Activated naive CD8-positive, alpha-beta T cell treated with anti-CD3 and anti-CD28 coated beads, Interleukin-2, amount 50 U/mL, for 24 hours (primary cell): ENCODE measurements at regions not wholly inside any gene's neighbourhood (a gene's known extent, or its start where the extent isn't known, plus 50 kb on each side); places are given as distances from the start of the nearest gene placed in this dataset.

ENCODE experiments used
- ATAC-seq: fragments of 150-1000 bp; cut with Tn5 transposase; one replicate; pipeline ENCODE4 v1.10.0; 2021
- DNase-seq: peaks from one replicate; pipeline ENCODE4 v3.0.0; 2021
- H3K27ac Mint-ChIP-seq: one replicate; pipeline ENCODE4 v1.8.0; 2021; ENCODE audit warnings: mild to moderate bottlenecking, mixed read lengths
- H3K27me3 Mint-ChIP-seq: one replicate; pipeline ENCODE4 v1.8.0; 2021; ENCODE audit warnings: mixed read lengths
- H3K36me3 Mint-ChIP-seq: one replicate; pipeline ENCODE4 v1.8.0; 2021; ENCODE audit warnings: low read depth, mixed read lengths
- H3K4me1 Mint-ChIP-seq: one replicate; pipeline ENCODE4 v1.8.0; 2021; ENCODE audit warnings: mixed read lengths
- H3K4me3 Mint-ChIP-seq: one replicate; pipeline ENCODE4 v1.8.0; 2021; ENCODE audit warnings: mild to moderate bottlenecking, moderate library complexity, mixed read lengths
- H3K9me3 Mint-ChIP-seq: one replicate; pipeline ENCODE4 v1.8.0; 2021; ENCODE audit warnings: mixed read lengths

DNA sequence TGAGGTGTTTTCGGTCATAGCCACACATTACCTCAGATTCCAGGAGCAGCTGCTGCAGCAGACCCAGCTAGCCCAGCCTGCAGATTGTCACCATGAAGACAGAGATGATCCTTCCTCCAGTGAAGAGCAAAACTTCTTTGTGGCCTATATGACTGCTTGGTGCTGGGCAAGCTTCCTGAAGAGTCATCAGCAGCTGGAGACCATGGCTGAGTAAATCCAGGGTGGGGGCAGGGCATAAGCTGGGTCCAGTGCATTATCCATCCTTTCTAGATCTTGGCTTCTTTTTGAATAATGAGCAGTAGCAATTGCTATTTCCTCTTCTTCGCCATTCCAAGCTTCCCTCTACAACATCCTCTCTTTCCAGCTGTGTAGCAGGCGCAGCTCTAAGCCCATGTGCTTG, 373.1 kb upstream of the DDHD1 start:
- DNase-seq (no peak), ATAC-seq (no peak)
- H3K27ac Mint-ChIP-seq: no peak overlapping the region
- no peaks in the 10 kb centered on the region for H3K4me1 Mint-ChIP-seq
- H3K9me3 Mint-ChIP-seq: peaks cover 7% of the 10 kb centered on the region
- no peaks in the 10 kb centered on the region for H3K27me3 Mint-ChIP-seq
- H3K36me3 Mint-ChIP-seq: no peaks in the 10 kb centered on the region
- H3K4me3 Mint-ChIP-seq: no peak overlapping the region

DNA sequence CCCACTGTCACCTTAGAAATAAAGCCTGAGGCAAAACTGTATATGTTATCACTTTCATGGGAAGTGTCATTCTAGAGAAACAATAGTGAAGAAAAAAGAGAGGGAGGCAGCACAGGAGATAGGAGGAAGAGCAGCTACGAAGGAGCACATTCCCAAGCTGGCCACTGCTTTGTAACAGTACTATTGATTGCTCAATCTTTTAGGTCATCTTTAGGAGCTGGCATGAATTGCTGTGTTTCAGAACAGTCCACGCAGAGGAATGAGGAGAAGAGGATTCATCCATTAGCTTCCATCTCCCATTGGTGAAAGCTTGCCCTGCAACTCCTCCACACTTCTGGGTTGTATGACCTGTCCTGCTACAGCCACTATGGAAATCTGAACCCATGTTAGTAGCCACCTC, 372.5 kb upstream of the DDHD1 start:
- ATAC-seq (no peak), DNase-seq (no peak)
- Mint-ChIP-seq H3K9me3 (peaks cover 7% of the 10 kb centered on the region), H3K36me3 (no peaks in the 10 kb centered on the region), H3K4me3 (no peak overlapping the region), H3K4me1 (no peaks in the 10 kb centered on the region), H3K27ac (no peak overlapping the region), H3K27me3 (no peaks in the 10 kb centered on the region)

DNA sequence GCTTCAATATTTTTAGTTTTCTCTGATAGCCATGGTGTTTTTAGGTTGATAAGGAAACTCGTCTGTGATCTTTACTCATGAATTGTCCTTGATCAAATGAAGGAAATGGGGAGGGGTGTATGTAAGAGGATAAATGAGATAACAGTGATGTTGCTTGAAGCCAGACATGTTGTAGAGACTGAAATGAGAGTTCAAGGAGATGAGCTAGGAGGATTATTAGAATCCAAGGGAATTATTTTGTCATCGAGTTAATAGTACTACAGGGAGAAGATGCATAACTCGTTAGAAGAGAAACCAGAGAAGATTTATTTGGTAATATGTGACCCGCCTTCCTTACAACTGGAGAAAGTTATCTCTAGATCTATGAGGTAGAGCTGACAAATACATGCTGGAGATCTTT, 371.3 kb upstream of the DDHD1 start:
- Mint-ChIP-seq H3K36me3 (no peaks in the 10 kb centered on the region), H3K9me3 (peaks cover 7% of the 10 kb centered on the region), H3K4me1 (no peaks in the 10 kb centered on the region), H3K4me3 (no peak overlapping the region), H3K27me3 (no peaks in the 10 kb centered on the region), H3K27ac (no peak overlapping the region)
- ATAC-seq: no peak
- DNase-seq: no peak

DNA sequence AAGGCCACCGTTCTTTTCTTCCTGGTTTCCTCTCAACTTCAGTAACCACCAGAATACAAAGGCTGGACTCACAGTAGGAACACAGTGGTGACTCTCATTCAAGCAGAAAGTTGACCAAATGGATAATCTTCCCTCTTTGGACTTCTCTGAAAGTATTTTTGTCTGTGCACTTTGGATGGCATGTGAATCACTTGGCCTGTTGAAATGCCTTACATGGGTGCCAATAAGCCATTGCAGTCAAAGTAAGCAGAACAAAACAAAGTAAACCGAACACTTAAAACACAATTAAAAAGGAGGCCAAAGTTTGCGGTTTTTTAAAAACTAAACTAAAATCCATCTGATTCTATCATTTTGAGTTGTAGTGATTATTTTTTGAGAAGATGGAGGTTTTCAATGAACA, 370.1 kb upstream of the DDHD1 start:
- Mint-ChIP-seq H3K4me1 (no peaks in the 10 kb centered on the region), H3K27ac (no peak overlapping the region), H3K9me3 (peaks cover 7% of the 10 kb centered on the region), H3K36me3 (no peaks in the 10 kb centered on the region), H3K27me3 (no peaks in the 10 kb centered on the region), H3K4me3 (no peak overlapping the region)
- ATAC-seq: no peak
- DNase-seq: no peak

DNA sequence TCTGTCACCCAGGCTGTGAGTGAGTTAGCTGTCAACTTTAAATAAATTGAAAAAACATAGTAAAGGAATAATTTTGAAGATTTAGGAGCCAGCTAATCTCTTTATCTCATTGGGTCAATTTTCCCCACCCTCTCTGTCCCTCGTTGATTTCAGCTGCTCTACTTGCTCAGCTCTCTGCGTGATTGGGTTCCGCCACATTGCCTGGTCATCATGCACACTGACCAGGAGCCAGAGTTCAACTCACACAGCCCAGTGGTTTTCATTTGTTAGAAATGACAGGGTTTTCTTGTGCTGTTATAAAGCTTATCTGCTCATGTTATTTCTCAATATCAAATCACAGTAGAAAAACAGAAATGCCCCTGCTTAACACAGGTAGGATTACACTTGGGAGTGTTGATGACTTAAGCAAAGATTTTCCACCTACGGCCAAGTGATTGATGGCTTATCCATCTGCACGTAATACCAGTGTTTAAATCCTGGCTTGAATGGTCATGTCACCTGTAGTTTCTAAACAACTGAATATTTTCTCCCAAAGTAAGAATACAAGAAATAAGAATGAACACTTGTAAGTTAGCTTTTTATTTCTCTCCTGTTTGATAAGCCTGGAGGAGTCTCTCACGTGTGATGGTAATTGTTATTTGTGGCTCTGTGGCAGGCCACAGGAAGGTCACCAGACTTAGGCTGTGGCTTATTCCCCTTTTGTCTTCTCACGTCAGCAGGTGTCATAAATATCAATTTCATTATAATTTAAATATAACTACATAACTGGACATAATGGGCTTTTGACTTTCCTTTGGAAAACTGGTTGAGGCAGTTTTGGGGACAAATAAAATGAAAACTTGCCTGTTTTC, 367.2 kb upstream of the DDHD1 start:
- ATAC-seq (no peak), DNase-seq (no peak)
- no peaks in the 10 kb centered on the region for H3K27me3 Mint-ChIP-seq
- H3K9me3 Mint-ChIP-seq: peaks cover 7% of the 10 kb centered on the region
- no peaks in the 10 kb centered on the region for H3K36me3 Mint-ChIP-seq
- H3K27ac Mint-ChIP-seq: no peak overlapping the region
- no peaks in the 10 kb centered on the region for H3K4me1 Mint-ChIP-seq
- H3K4me3 Mint-ChIP-seq: no peak overlapping the region

DNA sequence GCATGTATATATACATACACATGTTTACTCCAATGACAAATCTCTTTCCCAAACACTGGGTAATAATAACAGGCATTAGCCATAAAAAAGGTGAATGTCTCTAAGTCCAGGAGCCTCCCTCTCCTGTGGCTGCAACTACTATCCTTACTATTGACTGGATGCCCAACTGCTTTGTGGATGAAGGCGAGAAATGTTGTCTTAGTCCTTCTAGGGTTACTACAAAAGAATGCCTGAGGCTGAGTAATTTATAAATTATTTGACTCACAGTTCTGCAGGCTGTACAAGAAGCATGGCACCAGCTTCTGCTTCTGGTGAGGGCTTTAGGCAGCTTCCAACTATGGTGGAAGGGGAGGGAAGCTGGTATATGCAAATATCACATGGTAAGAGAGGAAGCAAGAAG, 366.0 kb upstream of the DDHD1 start:
- Mint-ChIP-seq H3K27ac (no peak overlapping the region), H3K4me3 (no peak overlapping the region), H3K36me3 (no peaks in the 10 kb centered on the region), H3K27me3 (no peaks in the 10 kb centered on the region), H3K4me1 (no peaks in the 10 kb centered on the region), H3K9me3 (peaks cover 7% of the 10 kb centered on the region)
- DNase-seq: no peak
- ATAC-seq: no peak

DNA sequence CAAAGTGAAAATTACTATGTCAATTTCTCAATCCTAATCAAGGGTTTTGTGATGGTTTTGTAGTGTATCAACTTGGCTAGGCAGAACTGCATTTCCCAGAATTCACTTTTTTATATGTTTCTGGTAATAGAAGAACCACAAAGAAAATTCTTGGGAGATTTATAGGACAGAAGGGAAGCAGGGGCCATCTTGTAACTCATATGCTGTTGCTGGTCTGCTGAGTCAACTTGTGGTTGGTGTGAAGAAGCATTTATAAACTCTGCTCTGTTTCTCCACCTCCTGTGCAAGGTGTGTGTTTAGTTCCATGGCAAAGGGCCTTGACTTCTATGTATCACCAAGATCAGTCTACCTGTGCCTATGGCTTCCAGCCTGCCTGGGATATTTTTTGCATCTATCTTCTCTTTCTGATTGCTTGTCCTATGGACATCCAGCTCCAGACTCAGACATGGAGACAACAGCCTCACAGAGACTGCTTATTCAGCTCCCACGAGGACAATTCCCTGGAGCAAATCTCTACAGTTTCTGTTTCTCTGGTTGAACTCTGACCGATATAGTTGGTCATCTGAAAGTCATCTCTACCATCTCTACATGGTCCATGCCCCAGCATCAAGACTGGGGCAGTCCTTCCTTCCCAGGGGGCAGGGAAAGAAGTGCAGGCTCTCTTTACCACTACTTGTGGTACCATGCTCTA, 364.3 kb upstream of the DDHD1 start:
- Mint-ChIP-seq H3K9me3 (peaks cover 5% of the 10 kb centered on the region), H3K27ac (no peak overlapping the region), H3K4me3 (no peak overlapping the region), H3K27me3 (no peaks in the 10 kb centered on the region), H3K36me3 (no peaks in the 10 kb centered on the region), H3K4me1 (no peaks in the 10 kb centered on the region)
- DNase-seq (no peak), ATAC-seq (no peak)

DNA sequence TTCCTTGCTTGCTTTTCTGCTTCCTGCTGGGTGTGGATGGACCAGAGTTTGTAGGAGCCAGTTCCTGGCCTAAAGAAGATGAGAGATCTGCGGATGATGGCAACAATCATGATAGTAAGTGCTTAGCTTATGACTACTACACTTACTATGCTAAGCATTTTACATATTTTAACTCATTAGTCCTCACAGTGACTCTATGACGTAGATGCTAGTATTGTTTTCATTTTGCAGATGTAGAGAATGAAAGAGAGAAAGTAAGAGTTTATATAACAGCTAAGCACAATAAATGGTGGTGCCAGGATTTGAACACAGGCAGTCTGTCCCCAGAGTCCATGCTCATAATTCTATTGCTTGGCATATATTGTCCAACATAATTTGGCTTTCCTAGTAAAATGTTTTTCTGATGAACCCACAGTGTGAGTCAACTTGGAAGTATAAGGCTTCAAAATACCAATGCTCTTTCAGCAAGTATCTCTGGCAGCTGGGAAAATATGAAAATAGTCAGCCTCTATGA, 363.2 kb upstream of the DDHD1 start:
- Mint-ChIP-seq H3K27me3 (no peaks in the 10 kb centered on the region), H3K4me3 (no peak overlapping the region), H3K27ac (no peak overlapping the region), H3K36me3 (no peaks in the 10 kb centered on the region), H3K9me3 (no peaks in the 10 kb centered on the region), H3K4me1 (no peaks in the 10 kb centered on the region)
- ATAC-seq (no peak), DNase-seq (no peak)

DNA sequence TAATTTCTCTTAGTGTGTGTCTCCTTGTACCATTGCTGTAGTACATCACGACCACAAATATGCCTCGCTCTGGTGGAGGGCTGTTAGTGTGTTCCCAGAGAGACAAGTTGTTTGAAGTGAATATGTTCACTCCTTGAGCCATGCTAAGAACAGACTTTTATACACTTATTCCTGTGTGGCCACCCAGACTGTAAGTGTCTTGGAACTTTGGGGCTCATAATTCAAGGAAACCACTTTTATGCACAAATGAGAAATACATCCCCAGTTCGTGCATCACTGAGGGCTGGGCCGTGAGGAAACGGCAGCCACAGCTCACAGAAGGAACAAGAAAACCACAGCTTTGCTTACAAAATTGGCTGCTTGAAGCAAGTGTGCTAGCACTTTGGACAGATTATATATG, 362.2 kb upstream of the DDHD1 start:
- DNase-seq: no peak
- Mint-ChIP-seq H3K36me3 (no peaks in the 10 kb centered on the region), H3K27ac (no peak overlapping the region), H3K4me1 (no peaks in the 10 kb centered on the region), H3K9me3 (no peaks in the 10 kb centered on the region), H3K4me3 (no peak overlapping the region), H3K27me3 (no peaks in the 10 kb centered on the region)
- ATAC-seq: no peak

DNA sequence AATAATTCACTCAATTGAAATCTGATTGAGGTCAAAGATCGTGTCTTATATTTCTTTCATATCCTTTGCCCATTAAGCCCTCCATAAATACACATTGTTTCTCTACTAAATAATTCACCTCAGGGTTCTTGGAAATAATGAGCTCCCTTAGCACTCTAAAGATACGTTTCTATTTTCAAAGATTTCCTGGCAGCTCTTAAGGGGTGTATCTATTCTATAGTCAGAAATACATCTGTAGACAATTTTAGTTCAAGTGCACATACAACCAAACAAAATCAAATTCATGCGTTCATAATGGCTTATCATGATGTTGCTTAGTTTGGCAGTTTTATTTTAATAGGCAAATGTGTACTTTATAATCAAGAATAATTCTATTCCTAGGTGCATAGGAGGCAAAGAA, 361.1 kb upstream of the DDHD1 start:
- Mint-ChIP-seq H3K27me3 (no peaks in the 10 kb centered on the region), H3K4me1 (no peaks in the 10 kb centered on the region), H3K27ac (no peak overlapping the region), H3K36me3 (no peaks in the 10 kb centered on the region), H3K9me3 (no peaks in the 10 kb centered on the region), H3K4me3 (no peak overlapping the region)
- no peak for ATAC-seq
- DNase-seq: no peak

DNA sequence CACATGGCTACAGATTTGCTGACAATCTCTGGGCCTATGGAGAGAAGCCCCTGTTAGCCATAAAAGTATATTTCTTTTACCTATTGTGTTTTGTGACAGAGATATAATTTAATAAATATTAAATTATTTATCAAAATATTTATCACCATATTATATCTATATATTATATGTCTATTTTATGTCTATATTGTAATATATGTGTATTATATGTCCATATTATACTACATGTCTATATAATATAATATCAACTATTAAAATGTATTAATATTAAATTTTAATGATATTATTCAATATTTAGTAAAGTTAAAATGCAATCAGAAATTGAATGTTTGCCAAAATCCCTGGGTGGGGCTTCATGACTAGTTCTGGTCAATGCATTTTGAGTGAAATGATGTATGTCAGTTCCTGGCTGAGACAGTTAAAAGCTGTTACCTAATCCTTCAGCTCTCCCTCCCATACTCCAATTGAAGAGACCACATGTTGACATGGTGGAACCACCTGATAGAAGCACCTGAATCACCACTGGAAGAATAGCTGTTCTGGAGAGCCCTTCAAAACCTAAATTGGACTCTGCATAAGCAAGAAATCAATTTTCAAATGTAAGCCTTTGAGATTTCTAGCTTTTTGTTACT, 357.3 kb upstream of the DDHD1 start:
- no peak for ATAC-seq
- peaks cover 5% of the 10 kb centered on the region for H3K9me3 Mint-ChIP-seq
- no peak overlapping the region for H3K27ac Mint-ChIP-seq
- no peak overlapping the region for H3K4me3 Mint-ChIP-seq
- H3K27me3 Mint-ChIP-seq: no peaks in the 10 kb centered on the region
- no peaks in the 10 kb centered on the region for H3K36me3 Mint-ChIP-seq
- DNase-seq: no peak
- no peaks in the 10 kb centered on the region for H3K4me1 Mint-ChIP-seq

DNA sequence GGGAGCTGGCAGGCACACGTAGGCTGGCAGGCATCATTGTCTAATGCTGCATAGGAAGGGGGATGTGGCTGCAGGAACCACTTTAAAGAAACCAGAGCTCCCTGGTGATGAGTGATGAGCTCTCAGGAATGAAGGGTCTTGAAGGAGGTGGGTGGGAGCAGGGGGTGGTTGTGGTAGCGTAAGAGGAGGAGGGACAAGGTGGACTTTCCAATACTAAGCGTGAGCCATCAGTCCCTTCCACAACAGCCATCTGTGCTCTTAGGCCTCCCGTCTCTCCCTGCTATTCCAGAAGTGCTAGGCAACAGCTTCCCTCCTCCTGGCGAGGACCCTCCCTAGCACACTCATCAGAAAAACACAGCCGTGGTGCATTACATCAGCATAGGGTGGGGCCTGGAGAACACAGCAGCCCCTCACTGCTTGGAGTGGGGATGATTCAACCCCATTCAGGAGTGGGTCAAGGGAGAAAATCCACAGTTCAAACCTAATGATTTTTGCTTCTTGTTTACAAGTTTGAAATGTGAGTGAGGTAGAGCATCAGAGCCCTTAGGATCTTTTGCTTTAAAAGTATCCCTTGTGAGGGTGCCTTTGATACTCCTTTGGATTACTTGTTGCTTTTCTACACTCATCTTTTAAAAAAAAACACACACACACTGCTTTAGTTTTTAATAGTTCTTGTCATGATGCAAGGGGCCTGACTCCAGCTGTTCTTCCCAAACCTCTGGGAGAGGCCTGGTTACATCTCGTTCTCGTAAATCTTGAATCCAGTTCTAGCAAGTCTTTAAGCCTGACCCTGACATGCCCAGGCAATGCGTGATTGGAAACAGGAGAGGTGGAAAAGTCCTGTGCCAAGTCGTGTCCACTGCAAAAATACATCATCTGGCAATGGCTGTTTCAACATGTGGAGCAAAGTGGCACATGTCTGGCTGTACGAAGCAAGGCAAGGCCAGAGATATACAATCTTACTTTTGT, 356.4 kb upstream of the DDHD1 start:
- peaks cover 10% of the 10 kb centered on the region for H3K9me3 Mint-ChIP-seq
- no peak overlapping the region for H3K27ac Mint-ChIP-seq
- no peaks in the 10 kb centered on the region for H3K4me1 Mint-ChIP-seq
- no peak for DNase-seq
- no peak overlapping the region for H3K4me3 Mint-ChIP-seq
- no peak for ATAC-seq
- H3K27me3 Mint-ChIP-seq: no peaks in the 10 kb centered on the region
- H3K36me3 Mint-ChIP-seq: no peaks in the 10 kb centered on the region

DNA sequence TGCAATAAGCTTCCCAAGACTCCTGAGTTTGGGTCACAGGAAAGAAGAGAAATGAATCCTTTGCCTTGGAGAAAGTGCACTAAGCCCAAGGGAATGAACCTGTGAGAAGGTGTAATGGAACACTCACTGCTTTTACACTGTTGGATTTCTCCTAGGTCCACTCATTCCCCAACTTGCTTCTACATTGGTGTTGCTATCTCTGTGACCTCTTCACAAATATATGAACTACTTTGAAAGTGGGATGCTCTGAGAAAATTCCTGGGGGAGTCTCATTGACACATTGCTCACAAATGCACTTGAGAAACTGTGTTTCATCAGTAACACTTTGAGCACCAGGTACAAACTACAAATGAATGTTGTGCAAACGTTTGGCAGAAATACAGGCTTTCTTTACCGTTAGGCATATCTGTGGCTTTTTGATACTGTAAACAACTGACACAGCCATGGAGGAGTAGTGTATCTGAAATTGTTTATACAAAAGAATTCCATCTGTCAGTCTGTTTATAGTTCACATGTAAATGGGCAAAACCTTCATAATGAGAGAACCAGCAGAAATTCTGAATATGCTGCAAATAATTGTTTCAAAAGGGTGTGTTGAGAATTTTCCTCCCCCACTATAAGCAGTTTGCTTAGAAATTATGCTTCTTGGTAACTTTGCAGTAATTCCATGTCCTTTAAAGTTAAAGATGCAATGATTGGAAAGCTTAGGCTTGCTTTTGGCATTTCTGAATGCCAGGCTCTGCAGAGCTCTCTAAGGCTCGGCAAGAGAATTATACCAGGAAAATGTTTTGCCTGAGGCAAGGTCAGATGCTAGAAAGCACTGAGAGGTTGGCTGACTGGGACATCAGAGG, 348.5 kb upstream of the DDHD1 start:
- Mint-ChIP-seq H3K9me3 (peaks cover 24% of the 10 kb centered on the region), H3K4me3 (no peak overlapping the region), H3K4me1 (no peaks in the 10 kb centered on the region), H3K36me3 (peaks cover 1% of the 10 kb centered on the region), H3K27me3 (peaks cover under 1% of the 10 kb centered on the region), H3K27ac (no peak overlapping the region)
- no peak for ATAC-seq
- DNase-seq: no peak
